ENCODE measurements at regions not wholly inside any gene's neighbourhood (a gene's known extent, or its start where the extent isn't known, plus 50 kb on each side); places are given as distances from the start of the nearest gene placed in this dataset.

DNA sequence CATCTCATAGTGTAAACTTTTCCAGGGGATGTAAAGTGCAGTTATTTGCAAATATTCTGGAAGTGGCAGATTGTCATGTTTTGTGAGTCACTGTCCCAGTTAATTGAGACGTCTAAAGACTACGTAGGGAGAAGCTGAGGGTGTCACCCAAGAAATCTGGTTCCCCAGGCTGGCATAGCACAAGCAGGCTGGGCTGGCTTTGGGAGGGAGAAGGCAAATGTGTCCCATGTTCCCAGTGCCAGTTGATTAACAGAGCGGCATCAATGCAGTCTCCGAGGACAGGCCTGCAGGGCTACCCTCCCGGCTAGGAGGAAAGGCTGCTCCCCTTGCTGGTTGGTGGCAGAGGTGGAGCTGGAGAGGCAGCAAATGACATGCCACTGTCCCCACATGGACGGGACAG is 388.3 kb upstream of the MKI67 start:
- TF ChIP-seq, protein P1, sequence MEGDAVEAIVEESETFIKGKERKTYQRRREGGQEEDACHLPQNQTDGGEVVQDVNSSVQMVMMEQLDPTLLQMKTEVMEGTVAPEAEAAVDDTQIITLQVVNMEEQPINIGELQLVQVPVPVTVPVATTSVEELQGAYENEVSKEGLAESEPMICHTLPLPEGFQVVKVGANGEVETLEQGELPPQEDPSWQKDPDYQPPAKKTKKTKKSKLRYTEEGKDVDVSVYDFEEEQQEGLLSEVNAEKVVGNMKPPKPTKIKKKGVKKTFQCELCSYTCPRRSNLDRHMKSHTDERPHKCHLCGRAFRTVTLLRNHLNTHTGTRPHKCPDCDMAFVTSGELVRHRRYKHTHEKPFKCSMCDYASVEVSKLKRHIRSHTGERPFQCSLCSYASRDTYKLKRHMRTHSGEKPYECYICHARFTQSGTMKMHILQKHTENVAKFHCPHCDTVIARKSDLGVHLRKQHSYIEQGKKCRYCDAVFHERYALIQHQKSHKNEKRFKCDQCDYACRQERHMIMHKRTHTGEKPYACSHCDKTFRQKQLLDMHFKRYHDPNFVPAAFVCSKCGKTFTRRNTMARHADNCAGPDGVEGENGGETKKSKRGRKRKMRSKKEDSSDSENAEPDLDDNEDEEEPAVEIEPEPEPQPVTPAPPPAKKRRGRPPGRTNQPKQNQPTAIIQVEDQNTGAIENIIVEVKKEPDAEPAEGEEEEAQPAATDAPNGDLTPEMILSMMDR (IDR thresholded peaks at IDR 0.05), result no peak
- TF ChIP-seq POLR2A (IDR thresholded peaks at IDR 0.05), result no peak

Data from uterus (tissue), 2 donors.